CD14-positive monocyte (primary cell): ENCODE measurements at regions not wholly inside any gene's neighbourhood (a gene's known extent, or its start where the extent isn't known, plus 50 kb on each side); places are given as distances from the start of the nearest gene placed in this dataset.

Source experiments
- DNase-seq, 3 donors: peaks; one replicate each; pipeline ENCODE4 v3.0.0-alpha.2; 2011 to 2022
- H2AFZ ChIP-seq: 2 replicates; pipeline ENCODE4 v1.6.0; 2012; ENCODE audit warnings: mild to moderate bottlenecking, low read depth, low read length, inconsistent platforms; ENCODE audit not compliant: insufficient read depth, poor library complexity, severe bottlenecking
- H3K27ac ChIP-seq, 2 donors: 1 replicate in 1 of 2; 2 replicates in 1 of 2; pipeline ENCODE4 v1.5.1; 2012 to 2013; ENCODE audit warnings: low read length in 2 of 2, control low read depth in 1 of 2, inconsistent platforms in 1 of 2, low read depth in 1 of 2, mild to moderate bottlenecking in 1 of 2
- H3K27me3 ChIP-seq, 2 donors: one replicate each; pipeline versions ENCODE4 v1.6.0 to v1.6.1; 2011 to 2013; ENCODE audit warnings: low read length in 2 of 2; ENCODE audit not compliant: control insufficient read depth in 2 of 2, insufficient read depth in 2 of 2
- H3K36me3 ChIP-seq, 2 donors: replicated peaks in 1 of 2; 1 replicate in 1 of 2; 2 replicates in 1 of 2; pipeline versions ENCODE4 v1.5.1 to v1.6.1; 2012 to 2013; ENCODE audit warnings: low read length in 2 of 2, control low read depth in 1 of 2, inconsistent platforms in 1 of 2, mild to moderate bottlenecking in 1 of 2; ENCODE audit not compliant: insufficient read depth in 2 of 2, control insufficient read depth in 1 of 2
- H3K4me1 ChIP-seq, 2 donors: 1 replicate in 1 of 2; 2 replicates in 1 of 2; pipeline versions ENCODE4 v1.5.1 to v1.6.1; 2012 to 2013; ENCODE audit warnings: low read length in 2 of 2, control low read depth in 1 of 2, inconsistent platforms in 1 of 2, mild to moderate bottlenecking in 1 of 2, moderate library complexity in 1 of 2; ENCODE audit not compliant: insufficient read depth in 2 of 2, control insufficient read depth in 1 of 2
- H3K4me2 ChIP-seq: replicated peaks from 2 replicates; pipeline ENCODE3; 2012; ENCODE audit warnings: low read length, moderate library complexity, mild to moderate bottlenecking; ENCODE audit not compliant: poor library complexity, severe bottlenecking; ENCODE audit errors: extremely low read depth
- H3K4me3 ChIP-seq, 3 experiments: fragments of 200-600 bp in 1 of 3; sonication (generic) in 1 of 3; replicated peaks in 1 of 3; 1 replicate in 2 of 3; 2 replicates in 1 of 3; pipeline ENCODE4 v1.5.1; 2011 to 2013; ENCODE audit warnings: low read length in 3 of 3, mild to moderate bottlenecking in 3 of 3, control low read depth in 2 of 3, low read depth in 2 of 3, inconsistent platforms in 1 of 3, moderate library complexity in 1 of 3
- H3K79me2 ChIP-seq: 2 replicates; pipeline ENCODE4 v1.6.0; 2012; ENCODE audit warnings: mild to moderate bottlenecking, control low read depth, inconsistent platforms, low read length, moderate library complexity; ENCODE audit not compliant: insufficient read depth
- H3K9ac ChIP-seq: 2 replicates; pipeline ENCODE4 v1.6.0; 2017; ENCODE audit warnings: low read length, mild to moderate bottlenecking; ENCODE audit not compliant: insufficient read depth, poor library complexity, severe bottlenecking
- H3K9me3 ChIP-seq, 2 donors: replicated peaks in 1 of 2; 1 replicate in 1 of 2; 2 replicates in 1 of 2; pipeline versions ENCODE4 v1.5.1 to v1.6.1; 2012 to 2013; ENCODE audit warnings: low read length in 2 of 2, control low read depth in 1 of 2; ENCODE audit not compliant: control insufficient read depth in 1 of 2, insufficient read depth in 1 of 2
- H4K20me1 ChIP-seq: 2 replicates; pipeline ENCODE4 v1.6.0; 2012; ENCODE audit warnings: mild to moderate bottlenecking, low read length, control low read depth, moderate library complexity; ENCODE audit not compliant: insufficient read depth
- H3K27ac Mint-ChIP-seq, 7 donors: one replicate each; pipeline ENCODE4 v1.8.0; 2020; ENCODE audit warnings: mild to moderate bottlenecking in 7 of 7, mixed read lengths in 7 of 7, moderate library complexity in 6 of 7, inconsistent platforms in 2 of 7
- H3K27me3 Mint-ChIP-seq, 3 donors: one replicate each; pipeline ENCODE4 v1.8.0; 2021 to 2022; ENCODE audit warnings: low read depth in 3 of 3, mild to moderate bottlenecking in 3 of 3, mixed read lengths in 3 of 3, moderate library complexity in 3 of 3, inconsistent platforms in 1 of 3
- H3K36me3 Mint-ChIP-seq, 2 donors: one replicate each; pipeline ENCODE4 v1.8.0; 2020; ENCODE audit warnings: mixed read lengths in 2 of 2, inconsistent platforms in 1 of 2, mild to moderate bottlenecking in 1 of 2
- H3K4me1 Mint-ChIP-seq: one replicate; pipeline ENCODE4 v1.8.0; 2020; ENCODE audit warnings: mild to moderate bottlenecking, mixed read lengths
- H3K4me3 Mint-ChIP-seq, 2 donors: one replicate each; pipeline ENCODE4 v1.8.0; 2020; ENCODE audit warnings: mild to moderate bottlenecking in 2 of 2, mixed read lengths in 2 of 2, moderate library complexity in 1 of 2
- H3K9me3 Mint-ChIP-seq, 7 donors: one replicate each; pipeline ENCODE4 v1.8.0; 2020 to 2022; ENCODE audit warnings: mixed read lengths in 7 of 7, mild to moderate bottlenecking in 6 of 7, moderate library complexity in 6 of 7, inconsistent platforms in 2 of 7
- WGBS: methylation state at CpG from one replicate; pipeline ENCODE4 v1.1.5; 2013; ENCODE audit warnings: missing lambda C conversion rate; ENCODE audit not compliant: insufficient coverage; 5-methylcytosine and 5-hydroxymethylcytosine counted together
- intact Hi-C, 2 donors: fragments of 100-400 bp; cut with micrococcal nuclease; formaldehyde crosslinking; loops; one replicate each; pipeline versions ENCODE4 v1.15.0 to v1.15.1; 2023
- TF ChIP-seq, protein P1 (sequence below): fragments of 200-600 bp; IDR thresholded peaks from one replicate; pipeline ENCODE4 v1.8.0; 2022; ENCODE audit warnings: antibody characterized with exemption, mild to moderate bottlenecking

DNA sequence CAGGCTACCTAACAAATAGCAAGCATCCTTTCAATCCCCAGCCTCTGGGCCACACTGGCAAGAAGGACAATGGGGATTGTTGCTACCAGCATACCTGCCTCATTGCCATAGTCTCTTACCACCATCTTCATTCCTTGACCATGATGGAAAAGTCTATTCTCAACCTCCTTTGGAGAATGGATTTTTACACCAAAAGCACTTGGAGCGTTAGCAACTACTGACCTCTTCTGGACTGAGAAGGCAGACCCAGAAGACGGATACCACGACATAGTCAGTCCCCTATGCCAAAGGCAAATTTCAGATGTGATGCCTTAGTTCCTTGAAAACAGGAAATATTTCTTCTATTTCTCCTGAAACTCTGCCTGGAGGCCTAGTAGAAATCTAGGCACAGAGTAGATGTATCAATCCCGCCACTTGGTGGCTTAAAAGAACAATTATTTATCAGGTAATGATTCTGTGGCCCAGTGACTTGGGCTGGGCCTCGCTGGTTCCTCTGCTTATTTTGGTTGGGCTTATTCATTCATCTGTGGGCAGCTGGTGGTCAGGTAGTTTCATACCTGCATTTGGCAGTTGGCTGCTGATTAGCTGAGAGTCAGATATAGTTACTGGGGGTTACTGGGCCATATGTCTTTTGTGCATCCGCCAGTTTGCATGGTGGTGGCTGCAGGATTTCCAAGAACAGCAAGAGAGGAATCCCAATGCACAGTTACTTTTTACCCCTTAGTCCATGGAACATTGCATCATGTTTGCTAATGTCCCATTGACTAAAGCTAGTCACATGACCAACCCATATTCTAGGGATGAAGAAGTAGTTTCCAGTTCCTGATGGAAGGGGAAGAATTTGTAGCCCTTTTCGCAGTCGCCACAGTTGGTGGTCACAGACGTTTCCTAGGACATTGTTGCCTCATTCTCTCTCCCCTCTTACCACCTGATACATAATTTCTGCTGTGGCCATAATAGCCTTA lies 75.2 kb downstream of the DHCR7 start:
- Mint-ChIP-seq H3K27me3 (peaks cover 0 to 5% (median 4%) of the 10 kb centered on the region in 3 donors), H3K36me3 (no peaks in the 10 kb centered on the region), H3K4me1 (peaks cover 8% of the 10 kb centered on the region), H3K4me3 (no peak overlapping the region), H3K9me3 (peaks cover 0 to 2% (median 0%) of the 10 kb centered on the region in 7 donors), H3K27ac (no peak overlapping the region)
- H3K4me1 ChIP-seq, result peaks cover 4 to 7% of the 10 kb centered on the region in 2 donors
- no peak overlapping the region for H3K4me2 ChIP-seq
- intact Hi-C loops, result no loop called here
- H3K79me2 ChIP-seq, result no peaks in the 10 kb centered on the region
- DNase-seq, result no peak
- no peak overlapping the region for H3K4me3 ChIP-seq
- H3K27me3 ChIP-seq, result no peaks in the 10 kb centered on the region
- H3K36me3 ChIP-seq, result no peaks in the 10 kb centered on the region
- H3K9me3 ChIP-seq, result no peaks in the 10 kb centered on the region
- TF ChIP-seq, protein P1, sequence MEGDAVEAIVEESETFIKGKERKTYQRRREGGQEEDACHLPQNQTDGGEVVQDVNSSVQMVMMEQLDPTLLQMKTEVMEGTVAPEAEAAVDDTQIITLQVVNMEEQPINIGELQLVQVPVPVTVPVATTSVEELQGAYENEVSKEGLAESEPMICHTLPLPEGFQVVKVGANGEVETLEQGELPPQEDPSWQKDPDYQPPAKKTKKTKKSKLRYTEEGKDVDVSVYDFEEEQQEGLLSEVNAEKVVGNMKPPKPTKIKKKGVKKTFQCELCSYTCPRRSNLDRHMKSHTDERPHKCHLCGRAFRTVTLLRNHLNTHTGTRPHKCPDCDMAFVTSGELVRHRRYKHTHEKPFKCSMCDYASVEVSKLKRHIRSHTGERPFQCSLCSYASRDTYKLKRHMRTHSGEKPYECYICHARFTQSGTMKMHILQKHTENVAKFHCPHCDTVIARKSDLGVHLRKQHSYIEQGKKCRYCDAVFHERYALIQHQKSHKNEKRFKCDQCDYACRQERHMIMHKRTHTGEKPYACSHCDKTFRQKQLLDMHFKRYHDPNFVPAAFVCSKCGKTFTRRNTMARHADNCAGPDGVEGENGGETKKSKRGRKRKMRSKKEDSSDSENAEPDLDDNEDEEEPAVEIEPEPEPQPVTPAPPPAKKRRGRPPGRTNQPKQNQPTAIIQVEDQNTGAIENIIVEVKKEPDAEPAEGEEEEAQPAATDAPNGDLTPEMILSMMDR, result no peak
- no peaks in the 10 kb centered on the region for H4K20me1 ChIP-seq
- 100% methylated on average over 2 of the region's 9 CpGs for WGBS
- no peak overlapping the region for H3K27ac ChIP-seq
- H2AFZ ChIP-seq, result no peak overlapping the region
- H3K9ac ChIP-seq, result no peak overlapping the region

DNA sequence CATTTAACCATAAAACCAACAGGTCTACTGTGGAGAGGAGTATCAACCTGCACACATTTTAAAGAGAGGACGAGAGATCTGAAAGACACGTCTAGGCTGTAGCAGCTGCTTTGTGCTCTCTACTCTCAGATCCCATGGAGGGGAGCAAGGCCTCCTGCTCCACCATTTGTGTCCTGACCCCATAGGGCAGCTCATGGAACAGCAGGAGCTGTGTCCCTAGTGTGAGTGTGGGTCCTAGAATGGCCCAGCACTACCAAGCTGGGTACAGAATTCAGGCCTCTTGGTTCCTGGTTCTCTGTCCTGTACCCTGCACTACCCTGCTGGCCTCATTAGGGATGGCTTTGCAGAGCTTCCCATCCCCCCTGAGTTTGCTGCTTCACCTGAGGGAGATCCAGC lies 76.5 kb downstream of the DHCR7 start:
- peaks cover 1 to 3% (median 2%) of the 10 kb centered on the region in 3 donors for H3K27me3 Mint-ChIP-seq
- no peak overlapping the region for H3K4me2 ChIP-seq
- TF ChIP-seq, protein P1, result no peak
- no peaks in the 10 kb centered on the region for H3K27me3 ChIP-seq
- no peak overlapping the region for H3K4me3 ChIP-seq
- intact Hi-C loops, result no loop called here
- no peaks in the 10 kb centered on the region for H3K9me3 ChIP-seq
- H3K9ac ChIP-seq, result no peak overlapping the region
- H3K36me3 ChIP-seq, result no peaks in the 10 kb centered on the region
- H3K4me3 Mint-ChIP-seq, result no peak overlapping the region
- no peak overlapping the region for H2AFZ ChIP-seq
- no peak for DNase-seq
- H3K27ac ChIP-seq, result no peak overlapping the region
- no peak overlapping the region for H3K27ac Mint-ChIP-seq
- peaks cover 4 to 7% of the 10 kb centered on the region in 2 donors for H3K4me1 ChIP-seq
- H4K20me1 ChIP-seq, result no peaks in the 10 kb centered on the region
- no peaks in the 10 kb centered on the region for H3K36me3 Mint-ChIP-seq
- WGBS, result no CpG with 5 or more reads among the region's 2 CpGs
- peaks cover 8% of the 10 kb centered on the region for H3K4me1 Mint-ChIP-seq
- H3K79me2 ChIP-seq, result no peaks in the 10 kb centered on the region
- H3K9me3 Mint-ChIP-seq, result peaks cover 0 to 3% (median 0%) of the 10 kb centered on the region in 7 donors
